Liver (tissue), 3 donors: ENCODE measurements at regions not wholly inside any gene's neighbourhood (a gene's known extent, or its start where the extent isn't known, plus 50 kb on each side); places are given as distances from the start of the nearest gene placed in this dataset.

ENCODE experiments used
- EGR1 ChIP-seq, 2 donors: IDR thresholded peaks; 2 replicates each; pipeline ENCODE4 v1.6.1; 2016 to 2018; ENCODE audit warnings: antibody characterized with exemption in 2 of 2, low read depth in 2 of 2
- FOXA1 ChIP-seq: IDR thresholded peaks from 2 replicates; pipeline ENCODE4 v1.6.1; 2016; ENCODE audit warnings: antibody characterized with exemption
- GABPA ChIP-seq, 2 donors: IDR thresholded peaks in 1 of 2; conservative IDR thresholded peaks in 1 of 2; 2 replicates each; pipeline ENCODE4 v1.6.1; 2016; ENCODE audit warnings: antibody characterized with exemption in 2 of 2, mild to moderate bottlenecking in 1 of 2, moderate library complexity in 1 of 2
- JUND ChIP-seq, 2 donors: IDR thresholded peaks; 2 replicates each; pipeline ENCODE4 v1.6.1; 2016; ENCODE audit warnings: antibody characterized with exemption in 2 of 2
- RAD21 ChIP-seq, 2 donors: IDR thresholded peaks; 2 replicates each; pipeline ENCODE4 v1.6.1; 2016; ENCODE audit warnings: antibody characterized with exemption in 2 of 2, mild to moderate bottlenecking in 2 of 2
- RXRA ChIP-seq, 2 donors: IDR thresholded peaks; 2 replicates each; pipeline ENCODE4 v1.6.1; 2017 to 2018; ENCODE audit warnings: antibody characterized with exemption in 2 of 2, mild to moderate bottlenecking in 1 of 2
- SP1 ChIP-seq: IDR thresholded peaks from 2 replicates; pipeline ENCODE4 v1.6.1; 2018; ENCODE audit warnings: antibody characterized with exemption, mild to moderate bottlenecking
- TAF1 ChIP-seq: conservative IDR thresholded peaks from 2 replicates; pipeline ENCODE4 v1.6.1; 2016; ENCODE audit warnings: antibody characterized with exemption, mild to moderate bottlenecking
- YY1 ChIP-seq: IDR thresholded peaks from 2 replicates; pipeline ENCODE4 v1.6.1; 2016; ENCODE audit warnings: antibody characterized with exemption, mild to moderate bottlenecking
- TF ChIP-seq, protein P1 (sequence below): IDR thresholded peaks from 2 replicates; pipeline ENCODE4 v1.6.1; 2016; ENCODE audit warnings: antibody characterized with exemption
- TF ChIP-seq, protein P2 (sequence below): fragments of 150-350 bp; IDR thresholded peaks from 2 replicates; pipeline ENCODE4 v1.5.1; 2017; ENCODE audit warnings: improper control_type of control experiment, low read depth, low read length; ENCODE audit not compliant: missing input control
- TF ChIP-seq, protein P3 (sequence below): IDR thresholded peaks from 2 replicates; pipeline ENCODE4 v1.6.1; 2016; ENCODE audit warnings: antibody characterized with exemption
- TF ChIP-seq, protein P4 (sequence below): IDR thresholded peaks from 2 replicates; pipeline ENCODE4 v1.6.1; 2016; ENCODE audit warnings: antibody characterized with exemption, mild to moderate bottlenecking
- donor health status: healthy.
- donor health status: healthy.

DNA sequence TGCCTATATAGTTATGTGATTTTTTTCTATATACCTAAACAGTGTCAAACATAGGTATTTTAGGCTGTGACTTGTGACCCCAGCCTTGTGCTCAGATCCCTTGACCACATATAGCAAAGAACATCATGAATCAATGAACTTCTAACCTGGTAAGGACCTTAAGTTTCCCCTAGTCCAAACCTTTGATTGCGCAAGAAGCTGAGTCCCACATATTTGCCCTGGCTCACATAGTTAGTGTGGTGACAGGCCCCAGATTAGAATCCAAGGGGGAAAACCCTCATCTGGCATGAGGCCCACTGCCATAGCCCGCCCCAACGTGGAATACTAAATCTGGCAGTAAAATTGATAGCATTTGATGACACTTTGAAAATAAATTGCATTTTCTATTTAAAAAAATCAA lies 171.8 kb downstream of the MZT1 start:
- TF ChIP-seq GABPA (IDR thresholded peaks at IDR 0.05 in 1 of 2, conservative IDR thresholded peaks at IDR 0.05 in 1 of 2) (no peak), JUND (IDR thresholded peaks at IDR 0.05) (no peak), RAD21 (IDR thresholded peaks at IDR 0.05) (no peak), YY1 (no peak), RXRA (IDR thresholded peaks at IDR 0.05) (no peak), SP1 (no peak), EGR1 (IDR thresholded peaks at IDR 0.05; ENCODE audit: low read depth in 2 of 2) (no peak), TAF1 (no peak), FOXA1 (no peak)
- TF ChIP-seq, protein P1, sequence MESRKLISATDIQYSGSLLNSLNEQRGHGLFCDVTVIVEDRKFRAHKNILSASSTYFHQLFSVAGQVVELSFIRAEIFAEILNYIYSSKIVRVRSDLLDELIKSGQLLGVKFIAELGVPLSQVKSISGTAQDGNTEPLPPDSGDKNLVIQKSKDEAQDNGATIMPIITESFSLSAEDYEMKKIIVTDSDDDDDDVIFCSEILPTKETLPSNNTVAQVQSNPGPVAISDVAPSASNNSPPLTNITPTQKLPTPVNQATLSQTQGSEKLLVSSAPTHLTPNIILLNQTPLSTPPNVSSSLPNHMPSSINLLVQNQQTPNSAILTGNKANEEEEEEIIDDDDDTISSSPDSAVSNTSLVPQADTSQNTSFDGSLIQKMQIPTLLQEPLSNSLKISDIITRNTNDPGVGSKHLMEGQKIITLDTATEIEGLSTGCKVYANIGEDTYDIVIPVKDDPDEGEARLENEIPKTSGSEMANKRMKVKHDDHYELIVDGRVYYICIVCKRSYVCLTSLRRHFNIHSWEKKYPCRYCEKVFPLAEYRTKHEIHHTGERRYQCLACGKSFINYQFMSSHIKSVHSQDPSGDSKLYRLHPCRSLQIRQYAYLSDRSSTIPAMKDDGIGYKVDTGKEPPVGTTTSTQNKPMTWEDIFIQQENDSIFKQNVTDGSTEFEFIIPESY = no peak
- TF ChIP-seq, protein P2, sequence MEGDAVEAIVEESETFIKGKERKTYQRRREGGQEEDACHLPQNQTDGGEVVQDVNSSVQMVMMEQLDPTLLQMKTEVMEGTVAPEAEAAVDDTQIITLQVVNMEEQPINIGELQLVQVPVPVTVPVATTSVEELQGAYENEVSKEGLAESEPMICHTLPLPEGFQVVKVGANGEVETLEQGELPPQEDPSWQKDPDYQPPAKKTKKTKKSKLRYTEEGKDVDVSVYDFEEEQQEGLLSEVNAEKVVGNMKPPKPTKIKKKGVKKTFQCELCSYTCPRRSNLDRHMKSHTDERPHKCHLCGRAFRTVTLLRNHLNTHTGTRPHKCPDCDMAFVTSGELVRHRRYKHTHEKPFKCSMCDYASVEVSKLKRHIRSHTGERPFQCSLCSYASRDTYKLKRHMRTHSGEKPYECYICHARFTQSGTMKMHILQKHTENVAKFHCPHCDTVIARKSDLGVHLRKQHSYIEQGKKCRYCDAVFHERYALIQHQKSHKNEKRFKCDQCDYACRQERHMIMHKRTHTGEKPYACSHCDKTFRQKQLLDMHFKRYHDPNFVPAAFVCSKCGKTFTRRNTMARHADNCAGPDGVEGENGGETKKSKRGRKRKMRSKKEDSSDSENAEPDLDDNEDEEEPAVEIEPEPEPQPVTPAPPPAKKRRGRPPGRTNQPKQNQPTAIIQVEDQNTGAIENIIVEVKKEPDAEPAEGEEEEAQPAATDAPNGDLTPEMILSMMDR = no peak
- TF ChIP-seq, protein P3, sequence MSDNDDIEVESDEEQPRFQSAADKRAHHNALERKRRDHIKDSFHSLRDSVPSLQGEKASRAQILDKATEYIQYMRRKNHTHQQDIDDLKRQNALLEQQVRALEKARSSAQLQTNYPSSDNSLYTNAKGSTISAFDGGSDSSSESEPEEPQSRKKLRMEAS = no peak
- TF ChIP-seq, protein P4, sequence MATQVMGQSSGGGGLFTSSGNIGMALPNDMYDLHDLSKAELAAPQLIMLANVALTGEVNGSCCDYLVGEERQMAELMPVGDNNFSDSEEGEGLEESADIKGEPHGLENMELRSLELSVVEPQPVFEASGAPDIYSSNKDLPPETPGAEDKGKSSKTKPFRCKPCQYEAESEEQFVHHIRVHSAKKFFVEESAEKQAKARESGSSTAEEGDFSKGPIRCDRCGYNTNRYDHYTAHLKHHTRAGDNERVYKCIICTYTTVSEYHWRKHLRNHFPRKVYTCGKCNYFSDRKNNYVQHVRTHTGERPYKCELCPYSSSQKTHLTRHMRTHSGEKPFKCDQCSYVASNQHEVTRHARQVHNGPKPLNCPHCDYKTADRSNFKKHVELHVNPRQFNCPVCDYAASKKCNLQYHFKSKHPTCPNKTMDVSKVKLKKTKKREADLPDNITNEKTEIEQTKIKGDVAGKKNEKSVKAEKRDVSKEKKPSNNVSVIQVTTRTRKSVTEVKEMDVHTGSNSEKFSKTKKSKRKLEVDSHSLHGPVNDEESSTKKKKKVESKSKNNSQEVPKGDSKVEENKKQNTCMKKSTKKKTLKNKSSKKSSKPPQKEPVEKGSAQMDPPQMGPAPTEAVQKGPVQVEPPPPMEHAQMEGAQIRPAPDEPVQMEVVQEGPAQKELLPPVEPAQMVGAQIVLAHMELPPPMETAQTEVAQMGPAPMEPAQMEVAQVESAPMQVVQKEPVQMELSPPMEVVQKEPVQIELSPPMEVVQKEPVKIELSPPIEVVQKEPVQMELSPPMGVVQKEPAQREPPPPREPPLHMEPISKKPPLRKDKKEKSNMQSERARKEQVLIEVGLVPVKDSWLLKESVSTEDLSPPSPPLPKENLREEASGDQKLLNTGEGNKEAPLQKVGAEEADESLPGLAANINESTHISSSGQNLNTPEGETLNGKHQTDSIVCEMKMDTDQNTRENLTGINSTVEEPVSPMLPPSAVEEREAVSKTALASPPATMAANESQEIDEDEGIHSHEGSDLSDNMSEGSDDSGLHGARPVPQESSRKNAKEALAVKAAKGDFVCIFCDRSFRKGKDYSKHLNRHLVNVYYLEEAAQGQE = no peak
